ENCODE measurements at regions not wholly inside any gene's neighbourhood (a gene's known extent, or its start where the extent isn't known, plus 50 kb on each side); places are given as distances from the start of the nearest gene placed in this dataset.
A peak's percentile ranks its signal among the peaks of the same experiment; 100 is the strongest.

GRCh38 chr14:101687756-101688546 lies 73.6 kb upstream of the PPP2R5C start (continued):
- TF ChIP-seq BCLAF1 (IDR thresholded peaks at IDR 0.05; ENCODE audit: borderline replicate concordance in 1 of 2, control insufficient read depth in 1 of 2, low read depth in 2 of 2, low read length in 1 of 2) (no peak), ZEB2 (IDR thresholded peaks at IDR 0.05) (no peak), SMARCA4 (IDR thresholded peaks at IDR 0.05) (0 out of 2 replicates have a peak, but pooled peaks have one; percentile 20), PHF20 (IDR thresholded peaks at IDR 0.05; ENCODE audit: partially characterized antibody) (no peak), PTTG1 (tag; IDR thresholded peaks at IDR 0.05; ENCODE audit: low read depth) (peak; percentile 73; the same call in 1 of the 2 replicates), CSDE1 (IDR thresholded peaks at IDR 0.05) (no peak), XRCC4 (IDR thresholded peaks at IDR 0.05; ENCODE audit: extremely low read depth, insufficient read depth, insufficient read length) (no peak), MXD1 (CRISPR knock-in tag; IDR thresholded peaks at IDR 0.05; ENCODE audit: borderline replicate concordance, poor library complexity, severe bottlenecking) (peak; percentile 54), ATF6 (CRISPR knock-in tag; IDR thresholded peaks at IDR 0.05) (no peak), SAFB2 (IDR thresholded peaks at IDR 0.05; ENCODE audit: borderline replicate concordance, low read depth, low read length, severe bottlenecking) (no peak), ZNF408 (CRISPR knock-in tag; IDR thresholded peaks at IDR 0.05; ENCODE audit: low read depth) (no peak), STAT6 (CRISPR knock-in tag; IDR thresholded peaks at IDR 0.05) (no peak), ZNF778 (CRISPR knock-in tag; IDR thresholded peaks at IDR 0.05) (no peak), PHB (CRISPR knock-in tag; IDR thresholded peaks at IDR 0.05) (no peak), HMG20A (CRISPR knock-in tag; conservative IDR thresholded peaks at IDR 0.05) (no peak), ERF (CRISPR knock-in tag; IDR thresholded peaks at IDR 0.05) (no peak), POLR2AphosphoS2 (IDR thresholded peaks at IDR 0.05; ENCODE audit: low read length) (no peak), MYNN (IDR thresholded peaks at IDR 0.05) (no peak), MYNN (CRISPR knock-in tag; IDR thresholded peaks at IDR 0.05) (no peak), ID3 (CRISPR knock-in tag; IDR thresholded peaks at IDR 0.05) (peak; percentile 77; the same call in 1 of the 2 replicates), ID3 (tag; IDR thresholded peaks at IDR 0.05) (peak; percentile 98)

Measured in K562 (cell line).